Uterus (tissue), 3 donors: ENCODE measurements at regions not wholly inside any gene's neighbourhood (a gene's known extent, or its start where the extent isn't known, plus 50 kb on each side); places are given as distances from the start of the nearest gene placed in this dataset.
"Not testable (repeated sequence)": the region's sequence is repeated elsewhere in the genome, so short reads cannot be mapped to it uniquely, and the experiment has no call there.

ENCODE experiments used
- DNase-seq, 2 donors: peaks; one replicate each; pipeline ENCODE4 v3.0.0-alpha.2; 2019 to 2020
- H3K27ac ChIP-seq, 2 donors: fragments of 200-600 bp; sonication (generic); 1 replicate in 1 of 2; 2 replicates in 1 of 2; pipeline ENCODE4 v1.5.1; 2016 to 2018
- H3K27me3 ChIP-seq, 2 donors: fragments of 200-600 bp; sonication (generic); one replicate each; pipeline ENCODE4 v1.5.1; 2018 to 2019; ENCODE audit warnings: control low read depth in 1 of 2
- H3K36me3 ChIP-seq, 2 donors: fragments of 200-600 bp; sonication (generic); one replicate each; pipeline ENCODE4 v1.5.1; 2019; ENCODE audit warnings: control low read depth in 1 of 2
- H3K4me1 ChIP-seq, 2 donors: fragments of 200-600 bp; sonication (generic); one replicate each; pipeline ENCODE4 v1.5.1; 2018 to 2019; ENCODE audit warnings: control low read depth in 1 of 2
- H3K4me3 ChIP-seq, 2 donors: fragments of 200-600 bp; sonication (generic); 1 replicate in 1 of 2; 2 replicates in 1 of 2; pipeline ENCODE4 v1.5.1; 2018 to 2019; ENCODE audit warnings: mild to moderate bottlenecking in 1 of 2
- H3K9me3 ChIP-seq, 2 donors: fragments of 200-600 bp; sonication (generic); one replicate each; pipeline ENCODE4 v1.5.1; 2019; ENCODE audit warnings: control low read depth in 1 of 2
- CTCF ChIP-seq, 4 experiments: fragments of 200-600 bp in 2 of 4; fragments of 450-650 bp in 2 of 4; sonication (generic) in 2 of 4; IDR thresholded peaks; one replicate each; pipeline ENCODE4 v1.5.1; 2016 to 2019; ENCODE audit warnings: antibody characterized with exemption in 4 of 4, mild to moderate bottlenecking in 2 of 4, moderate library complexity in 1 of 4
- POLR2A ChIP-seq, 2 donors: fragments of 450-650 bp; IDR thresholded peaks; one replicate each; pipeline ENCODE4 v1.6.1; 2016; ENCODE audit warnings: antibody characterized with exemption in 2 of 2, mild to moderate bottlenecking in 1 of 2, moderate library complexity in 1 of 2
- intact Hi-C: fragments of 100-400 bp; cut with DNase I; formaldehyde crosslinking; loops from one replicate; pipeline ENCODE4 v1.15.1; 2023; ENCODE audit warnings: low total_unique reads
- donor health status: DM: yes; HTN: yes; CAD: no.

- no peaks in the 10 kb centered on the region for H3K36me3 ChIP-seq
- H3K27ac ChIP-seq, result no peak overlapping the region
- no peak overlapping the region for H3K4me3 ChIP-seq
- no peaks in the 10 kb centered on the region for H3K27me3 ChIP-seq
- DNase-seq, result no peak
- no peaks in the 10 kb centered on the region for H3K9me3 ChIP-seq
- no peaks in the 10 kb centered on the region for H3K4me1 ChIP-seq
- no peak for TF ChIP-seq CTCF (IDR thresholded peaks at IDR 0.05)
- no peak for TF ChIP-seq POLR2A (IDR thresholded peaks at IDR 0.05)
- intact Hi-C loops, result no loop called here
These were observed 1564.0 kb upstream of the CDH9 start for GRCh38 chr5:28602429-28602828.

GRCh38 chr5:28596707-28597106, 1558.3 kb upstream of the CDH9 start:
- H3K27me3 ChIP-seq, H3K36me3 ChIP-seq, DNase-seq, H3K27ac ChIP-seq, H3K4me3 ChIP-seq, intact Hi-C loops, H3K9me3 ChIP-seq, H3K4me1 ChIP-seq: not testable (repeated sequence)

- Histone ChIP-seq H3K27ac (no peak overlapping the region), H3K4me1 (no peaks in the 10 kb centered on the region), H3K36me3 (no peaks in the 10 kb centered on the region), H3K27me3 (no peaks in the 10 kb centered on the region), H3K4me3 (no peak overlapping the region), H3K9me3 (no peaks in the 10 kb centered on the region)
- no peak for DNase-seq
- intact Hi-C loops, result no loop called here
- TF ChIP-seq POLR2A (IDR thresholded peaks at IDR 0.05) (no peak), CTCF (IDR thresholded peaks at IDR 0.05) (no peak)
These were observed 1542.2 kb upstream of the CDH9 start for GRCh38 chr5:28580616-28581015.

- TF ChIP-seq POLR2A (IDR thresholded peaks at IDR 0.05) (no peak), CTCF (IDR thresholded peaks at IDR 0.05) (no peak)
- no peaks in the 10 kb centered on the region for H3K27me3 ChIP-seq
- H3K4me3 ChIP-seq, result no peak overlapping the region
- H3K36me3 ChIP-seq, result no peaks in the 10 kb centered on the region
- no peaks in the 10 kb centered on the region for H3K9me3 ChIP-seq
- no peaks in the 10 kb centered on the region for H3K4me1 ChIP-seq
- intact Hi-C loops, result no loop called here
- DNase-seq, result no peak
- no peak overlapping the region for H3K27ac ChIP-seq
These were observed 1537.6 kb upstream of the CDH9 start for GRCh38 chr5:28576022-28576421.

- TF ChIP-seq CTCF (IDR thresholded peaks at IDR 0.05), result no peak
- no peak for TF ChIP-seq POLR2A (IDR thresholded peaks at IDR 0.05)
These were observed 1537.0 kb upstream of the CDH9 start for GRCh38 chr5:28575368-28575767.

GRCh38 chr5:28574606-28575005, 1536.2 kb upstream of the CDH9 start:
- Histone ChIP-seq H3K27me3 (no peaks in the 10 kb centered on the region), H3K4me3 (no peak overlapping the region), H3K4me1 (no peaks in the 10 kb centered on the region), H3K36me3 (no peaks in the 10 kb centered on the region), H3K27ac (no peak overlapping the region), H3K9me3 (no peaks in the 10 kb centered on the region)
- DNase-seq, result no peak
- TF ChIP-seq CTCF (IDR thresholded peaks at IDR 0.05), result no peak
- TF ChIP-seq POLR2A (IDR thresholded peaks at IDR 0.05), result no peak
- intact Hi-C loops, result no loop called here

More at GRCh38 chr5:28575368-28575767, 1537.0 kb upstream of the CDH9 start:
- no peak for DNase-seq
- intact Hi-C loops, result no loop called here
- Histone ChIP-seq H3K9me3 (no peaks in the 10 kb centered on the region), H3K36me3 (no peaks in the 10 kb centered on the region), H3K27me3 (no peaks in the 10 kb centered on the region), H3K27ac (no peak overlapping the region), H3K4me3 (no peak overlapping the region), H3K4me1 (no peaks in the 10 kb centered on the region)
